GM21367 (cell line): ENCODE measurements at regions not wholly inside any gene's neighbourhood (a gene's known extent, or its start where the extent isn't known, plus 50 kb on each side); places are given as distances from the start of the nearest gene placed in this dataset.

Source experiments
- ATAC-seq: cut with Tn5 transposase; IDR thresholded peaks from one replicate; pipeline ENCODE4 v1.9.1; 2021; ENCODE audit not compliant: unreplicated experiment

DNA sequence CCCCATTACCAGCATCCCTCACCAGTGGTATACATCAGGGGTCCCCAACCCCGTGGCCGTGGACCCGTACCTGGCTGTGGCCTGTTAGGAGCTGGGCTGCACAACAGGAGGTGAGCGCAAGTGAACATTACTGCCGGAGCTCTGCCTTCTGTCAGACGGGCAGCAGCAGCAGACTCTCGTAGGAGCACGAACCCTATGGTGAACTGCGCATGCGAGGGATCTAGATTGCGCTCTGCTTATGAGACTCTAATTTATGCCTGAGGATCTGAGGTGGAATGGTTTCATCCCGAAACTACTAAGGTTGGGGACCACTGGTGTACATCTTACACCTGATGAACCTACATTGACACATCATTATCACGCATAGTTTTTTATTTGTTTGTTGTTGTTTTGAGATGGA lies 52.8 kb upstream of the DHX15 start:
- ATAC-seq: no peak

DNA sequence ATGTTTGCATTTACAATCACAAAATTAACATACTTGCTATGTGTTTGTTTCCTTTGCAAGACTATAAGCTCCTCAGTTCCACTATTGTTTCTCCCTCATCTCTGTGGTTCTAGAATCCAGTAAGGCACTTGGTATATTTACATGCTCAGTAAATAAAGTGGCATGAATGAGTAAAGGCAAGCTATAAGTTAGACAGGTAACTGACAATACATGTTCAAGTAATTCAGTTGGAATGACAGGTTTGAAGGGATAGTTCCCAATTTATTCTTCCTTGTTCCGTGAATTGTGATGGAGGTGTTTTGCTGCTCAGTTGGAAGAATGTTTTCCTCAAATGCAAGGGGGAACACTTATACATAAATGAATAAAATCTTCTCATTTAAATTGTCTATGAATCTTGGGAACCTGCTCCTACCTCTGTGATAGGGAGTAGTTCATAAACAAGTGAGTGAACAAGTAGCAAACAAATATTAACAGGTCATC lies 54.1 kb upstream of the DHX15 start:
- ATAC-seq: no peak

DNA sequence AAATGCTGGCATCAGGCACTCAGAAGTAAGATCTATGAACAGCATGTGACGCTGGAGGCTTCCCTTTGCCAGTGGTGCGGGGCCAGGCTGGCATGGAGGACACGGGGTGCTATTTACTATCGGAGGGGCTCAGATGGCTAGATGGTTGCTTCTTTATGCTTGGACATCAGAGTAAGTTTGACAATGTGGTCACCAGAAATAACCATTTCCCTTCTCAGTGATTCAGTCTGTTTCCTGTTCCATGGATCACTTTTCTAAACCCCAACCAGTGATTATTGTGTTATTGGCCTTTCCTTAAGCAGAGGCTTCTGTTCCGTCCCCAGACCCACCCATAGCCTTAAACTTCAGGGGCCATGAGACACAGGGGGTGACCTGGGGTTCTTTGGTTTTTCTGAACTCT lies 55.4 kb upstream of the DHX15 start:
- ATAC-seq: no peak

DNA sequence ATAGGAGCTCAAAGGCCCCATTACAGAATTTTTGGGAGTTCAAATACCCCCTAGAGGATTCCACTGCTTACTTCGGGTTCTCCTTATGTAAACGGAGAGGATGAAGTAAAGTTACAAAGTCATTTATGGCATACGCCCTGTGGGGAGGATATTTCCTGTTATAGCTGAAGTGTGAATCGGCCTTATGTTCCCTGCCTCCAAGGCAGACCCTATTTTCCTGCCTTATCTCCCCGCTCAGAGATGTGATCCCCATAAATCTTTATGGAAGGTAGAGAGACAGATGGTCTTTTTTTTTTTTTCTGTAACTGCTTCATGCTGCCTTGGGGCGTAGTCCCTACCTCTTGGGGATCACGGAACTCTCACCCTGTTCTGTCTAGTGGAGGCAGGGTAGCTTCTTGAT lies 56.0 kb upstream of the DHX15 start:
- ATAC-seq: no peak

DNA sequence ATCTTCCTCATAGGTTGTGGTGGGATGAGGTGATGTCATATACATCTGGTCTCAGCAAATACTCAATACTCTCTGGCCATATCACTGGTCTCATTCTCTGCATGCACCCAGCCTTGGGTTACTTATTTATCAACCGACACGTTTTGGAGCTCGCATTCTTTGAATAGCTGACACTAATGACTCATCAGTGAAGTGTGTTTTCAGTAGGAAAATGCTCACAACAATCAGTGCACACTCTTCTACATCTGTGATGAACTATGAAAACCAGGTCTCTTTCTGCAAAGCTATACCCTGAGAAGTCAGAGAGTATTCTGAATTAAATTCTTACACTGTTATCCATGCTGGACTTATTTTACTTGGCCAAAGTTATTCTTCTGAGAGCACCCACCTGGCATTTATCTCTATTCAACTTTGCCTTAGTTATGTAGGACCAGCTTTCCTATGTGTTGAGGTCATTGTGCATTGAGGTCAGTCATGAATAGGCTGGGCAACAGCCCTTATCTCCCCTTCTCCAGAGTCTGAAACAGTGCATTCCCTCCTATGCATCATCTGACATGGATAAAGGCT lies 58.7 kb upstream of the DHX15 start:
- ATAC-seq: no peak

DNA sequence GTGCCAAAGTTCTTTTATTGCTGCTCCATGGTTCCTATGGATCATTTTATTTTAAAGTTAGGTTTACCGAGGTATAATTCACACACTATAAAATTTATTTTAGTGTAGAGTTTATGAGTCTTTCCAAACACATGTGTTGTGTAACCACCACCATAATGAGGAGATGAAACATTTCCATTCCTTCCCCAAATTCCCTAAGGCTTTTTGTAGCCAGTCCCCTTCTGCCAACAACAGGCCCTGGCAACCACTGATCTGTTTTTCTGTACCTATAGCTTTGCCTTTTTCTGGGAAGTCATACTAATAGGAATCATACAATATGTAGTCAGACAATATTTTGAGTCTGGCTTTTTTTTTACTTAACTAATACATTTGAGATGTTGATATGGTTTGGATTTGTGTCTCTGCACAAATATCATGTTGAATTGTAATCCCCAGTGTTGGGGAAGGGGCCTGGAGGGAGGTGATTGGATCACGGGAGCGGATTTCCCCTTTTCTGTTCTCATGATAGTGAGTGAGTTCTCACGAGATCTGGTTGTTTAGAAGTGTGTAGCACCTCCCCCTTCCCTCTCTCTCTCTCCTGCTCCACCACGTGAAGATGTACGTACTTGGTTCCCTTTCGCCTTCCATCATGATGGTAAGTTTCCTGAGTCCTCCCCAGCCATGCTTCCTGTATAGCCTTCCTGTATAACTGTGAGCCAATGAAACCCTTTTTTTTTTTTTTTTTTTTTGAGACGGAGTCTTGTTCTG lies 59.6 kb upstream of the DHX15 start:
- ATAC-seq: no peak

DNA sequence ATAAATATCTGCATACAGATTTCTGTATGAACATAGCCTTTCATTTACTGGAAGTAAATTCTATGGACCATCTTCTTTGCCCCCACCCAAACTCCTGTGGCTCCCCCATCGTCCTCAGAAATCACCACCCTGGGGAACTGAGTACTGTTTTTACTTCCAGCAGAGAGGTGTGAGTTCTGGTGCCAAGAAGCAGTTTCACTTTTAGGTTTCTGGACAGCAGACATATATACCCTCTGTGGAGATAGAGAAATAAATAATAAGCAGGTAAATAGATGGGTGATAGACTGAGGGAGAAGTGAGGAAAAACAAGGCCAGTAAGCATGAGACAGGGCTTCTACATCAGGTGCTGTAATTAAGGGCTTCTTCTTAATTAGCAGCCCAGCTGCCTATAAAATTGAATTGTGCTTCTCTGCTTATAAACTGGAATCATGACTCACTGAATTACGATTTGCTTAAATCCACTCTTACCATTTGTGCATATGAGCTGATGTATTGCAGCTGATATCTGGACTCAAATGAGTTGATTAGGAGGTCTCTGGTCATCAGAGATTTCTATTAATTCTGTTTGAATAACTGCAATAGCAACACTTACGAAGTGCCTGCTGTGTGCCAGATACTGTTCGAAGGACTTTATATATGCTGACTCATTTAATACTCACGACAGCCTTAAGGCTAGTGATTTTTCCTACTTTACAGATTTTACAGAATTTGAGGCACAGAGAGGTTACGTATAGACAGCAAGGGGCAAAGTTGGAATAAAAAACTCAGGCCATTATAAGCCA lies 60.8 kb upstream of the DHX15 start:
- no peak for ATAC-seq

DNA sequence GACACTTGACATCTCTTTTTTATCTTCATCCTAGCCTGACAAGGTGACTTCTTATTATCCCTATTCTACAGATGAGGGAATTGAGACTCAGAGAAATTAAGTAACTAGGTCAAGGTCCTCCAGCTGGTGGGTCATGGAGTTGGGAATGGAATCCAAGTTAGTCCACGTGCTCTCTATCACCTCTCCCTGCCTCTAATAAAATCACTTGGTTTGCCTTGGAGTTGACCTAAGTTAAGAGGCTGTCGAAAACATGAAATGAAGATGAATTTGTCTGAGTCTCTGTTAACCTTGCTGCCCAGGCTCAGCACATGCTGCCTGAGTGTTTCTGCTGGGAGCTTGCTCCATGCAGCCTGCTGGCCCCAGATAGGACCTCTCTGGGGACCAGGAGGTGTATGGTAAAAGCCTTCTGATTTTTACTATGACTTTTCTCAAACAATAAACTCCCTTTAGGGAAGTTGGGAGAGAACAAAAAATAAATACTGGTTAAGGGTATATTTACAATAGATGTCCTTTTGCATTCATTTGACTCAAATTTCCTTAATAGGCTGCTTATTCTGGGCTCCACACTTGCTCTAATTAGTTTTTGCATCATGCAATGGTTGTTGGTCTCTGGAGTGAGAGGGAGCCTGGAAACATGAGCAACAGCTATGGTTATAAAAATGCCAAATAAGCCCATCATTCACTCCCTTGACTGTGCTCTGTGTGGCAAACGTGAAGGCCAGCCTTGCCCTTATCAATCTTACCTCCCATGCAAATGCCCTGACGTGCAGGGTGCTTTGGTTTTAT lies 61.6 kb upstream of the DHX15 start:
- no peak for ATAC-seq

DNA sequence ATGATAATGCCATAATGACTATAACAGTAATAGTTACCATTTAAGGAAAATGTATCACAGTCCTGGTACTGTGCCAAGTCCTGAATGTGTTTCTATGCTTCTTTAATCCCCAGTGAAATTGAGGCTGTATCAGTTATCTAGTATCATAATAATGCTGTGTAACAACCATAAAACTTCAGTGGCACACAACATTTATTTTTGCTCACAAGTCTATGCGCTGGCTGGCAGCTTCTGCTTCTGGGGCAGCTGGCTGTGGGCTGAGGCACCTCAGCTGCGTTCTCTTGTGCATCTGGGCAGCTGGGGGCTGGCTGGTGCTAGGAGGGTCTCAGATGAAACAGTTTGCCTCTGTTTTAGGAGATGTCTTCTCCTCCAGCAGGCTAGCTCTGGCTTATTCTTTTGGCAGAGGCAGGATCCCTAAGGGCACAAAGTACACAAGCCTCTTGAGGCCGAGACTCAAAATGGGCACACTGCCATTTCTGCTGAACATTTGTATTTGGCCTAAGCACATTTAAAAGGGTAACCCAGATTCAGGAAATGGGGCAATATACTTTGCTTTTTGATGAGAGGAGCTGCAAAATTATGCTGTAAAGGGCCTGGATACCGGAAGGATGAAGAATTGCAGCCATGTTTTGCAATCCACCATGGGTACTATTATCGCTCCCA lies 62.6 kb upstream of the DHX15 start:
- no peak for ATAC-seq

DNA sequence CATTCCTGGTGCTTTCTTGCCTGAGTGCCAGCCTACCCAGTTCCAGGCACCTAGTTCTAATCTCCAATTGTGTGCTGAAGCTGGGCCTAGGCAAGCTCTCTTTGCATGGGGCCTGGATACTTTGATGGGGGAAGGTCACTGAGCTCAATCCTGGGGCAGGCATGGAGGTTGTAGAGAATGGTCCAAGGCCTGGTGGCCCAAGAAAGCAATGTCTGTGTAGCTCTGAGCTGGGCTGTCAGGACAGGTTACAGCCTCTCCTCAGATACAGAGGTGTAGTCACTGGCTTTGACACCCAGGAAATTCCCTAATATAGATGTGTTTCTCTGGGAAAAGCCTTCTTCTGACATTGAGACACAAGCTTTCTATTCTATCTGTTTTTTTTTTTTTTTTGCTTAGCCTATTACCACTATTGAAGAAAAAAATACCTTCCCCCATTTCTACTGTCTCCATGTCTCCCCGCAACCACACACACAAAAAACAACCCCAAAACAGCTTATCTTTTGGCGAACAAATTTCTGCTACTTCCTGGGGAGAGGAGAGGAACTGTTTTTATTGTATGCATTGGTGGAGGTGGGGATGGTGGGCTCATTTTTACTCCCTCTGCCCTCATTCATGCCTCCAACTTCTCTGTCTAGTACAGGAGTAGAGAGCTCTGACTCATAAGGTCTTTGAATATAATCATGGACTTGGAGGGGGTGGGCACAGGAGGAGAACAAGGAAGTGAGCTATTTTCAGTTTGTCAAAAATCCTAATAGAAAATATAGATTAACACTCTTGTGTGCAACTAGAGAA lies 66.7 kb upstream of the DHX15 start:
- ATAC-seq: no peak

DNA sequence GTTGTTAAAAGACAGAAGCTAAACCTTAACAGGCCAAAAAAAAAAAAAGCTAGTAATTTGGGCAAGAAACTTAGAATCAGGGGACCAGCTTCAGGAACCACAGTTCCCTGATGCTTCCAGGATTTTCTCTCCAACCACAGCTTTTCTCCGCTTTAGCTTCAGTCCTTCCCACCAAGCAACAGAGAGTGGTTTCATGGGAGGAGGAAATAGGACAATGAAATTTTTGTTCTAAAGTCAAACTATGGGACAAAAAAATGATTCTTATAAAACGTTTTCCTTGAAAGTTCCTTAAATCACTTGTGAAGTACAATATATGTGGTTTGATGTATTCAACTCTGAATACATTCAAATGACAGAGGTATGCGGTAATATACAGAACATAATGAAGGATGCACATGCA lies 71.0 kb upstream of the DHX15 start:
- ATAC-seq: no peak

DNA sequence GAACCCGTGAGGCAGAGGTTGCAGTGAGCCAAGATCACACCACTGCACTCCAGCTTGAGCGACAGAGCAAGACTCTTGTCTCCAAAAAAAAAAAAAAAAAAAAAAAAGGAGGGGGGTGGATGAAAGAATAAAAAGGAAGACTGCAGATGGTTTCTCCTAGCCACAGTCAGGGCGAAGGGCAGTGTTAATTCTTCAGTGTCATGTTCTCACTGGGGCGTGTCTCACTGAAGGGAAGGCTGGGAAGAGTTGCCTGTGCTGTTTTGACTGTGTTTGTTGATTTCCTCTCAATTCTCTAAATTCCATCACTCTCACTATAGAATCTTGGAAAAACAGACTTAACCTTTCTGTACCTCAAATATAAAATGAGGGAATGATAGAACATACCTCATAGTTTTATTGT lies 71.6 kb upstream of the DHX15 start:
- ATAC-seq: no peak

DNA sequence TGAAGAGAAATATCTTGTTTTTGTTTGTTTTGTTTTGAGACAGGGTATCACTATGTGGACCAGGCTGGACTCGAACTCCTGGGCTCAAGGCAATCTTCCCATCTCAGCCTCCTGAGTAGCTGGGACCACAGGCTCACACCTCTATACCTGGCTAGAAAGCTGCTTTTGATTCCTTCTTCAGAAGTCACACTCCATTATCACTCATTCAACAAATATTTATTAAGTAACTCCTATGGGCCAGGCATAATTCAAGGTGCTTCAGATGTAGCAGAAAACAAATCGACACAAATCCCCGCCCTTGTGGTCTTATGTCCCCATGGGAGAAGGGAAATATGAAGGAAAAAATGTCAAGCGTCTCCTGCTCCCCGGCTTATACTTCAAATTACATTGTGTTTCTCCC lies 72.6 kb upstream of the DHX15 start:
- no peak for ATAC-seq

DNA sequence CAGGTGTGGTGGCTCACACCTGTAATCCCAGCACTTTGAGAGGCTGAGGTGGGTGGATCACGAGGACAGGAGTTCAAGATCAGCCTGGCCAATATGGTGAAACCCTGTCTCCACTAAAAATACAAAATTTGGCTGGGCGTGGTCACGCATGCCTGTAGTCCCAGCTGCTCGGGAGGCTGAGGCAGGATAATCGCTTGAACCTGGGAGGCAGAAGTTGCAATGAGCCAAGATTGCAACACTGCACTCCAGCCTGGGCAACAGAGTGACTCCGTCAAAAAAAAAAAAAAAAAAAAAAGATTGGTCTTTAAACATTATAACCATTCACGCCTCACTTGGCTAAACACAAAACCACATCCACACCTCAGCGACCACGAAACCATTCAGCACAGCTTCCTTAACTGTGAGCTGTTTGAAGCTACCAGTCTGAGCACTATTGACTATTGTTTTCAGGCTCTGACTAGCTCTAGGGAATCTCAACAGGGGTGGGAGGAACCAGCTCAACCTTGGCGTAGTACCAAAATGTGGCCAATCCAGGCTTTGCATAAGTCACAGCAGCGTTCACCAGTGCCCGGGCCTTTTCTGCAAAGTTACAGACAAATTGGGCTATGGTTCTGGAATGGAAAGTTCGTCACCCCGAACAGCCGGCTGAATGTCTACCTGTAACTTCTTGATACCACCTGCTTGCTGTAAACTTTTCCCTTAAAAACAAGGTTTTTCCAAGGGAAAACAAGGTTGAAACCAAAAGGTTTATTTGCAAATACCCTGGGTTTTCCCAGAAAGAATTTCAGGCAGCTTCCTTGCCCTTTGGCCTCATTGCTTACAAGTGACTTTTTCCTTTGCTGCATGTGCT lies 73.6 kb upstream of the DHX15 start:
- peak; percentile 96 for ATAC-seq

DNA sequence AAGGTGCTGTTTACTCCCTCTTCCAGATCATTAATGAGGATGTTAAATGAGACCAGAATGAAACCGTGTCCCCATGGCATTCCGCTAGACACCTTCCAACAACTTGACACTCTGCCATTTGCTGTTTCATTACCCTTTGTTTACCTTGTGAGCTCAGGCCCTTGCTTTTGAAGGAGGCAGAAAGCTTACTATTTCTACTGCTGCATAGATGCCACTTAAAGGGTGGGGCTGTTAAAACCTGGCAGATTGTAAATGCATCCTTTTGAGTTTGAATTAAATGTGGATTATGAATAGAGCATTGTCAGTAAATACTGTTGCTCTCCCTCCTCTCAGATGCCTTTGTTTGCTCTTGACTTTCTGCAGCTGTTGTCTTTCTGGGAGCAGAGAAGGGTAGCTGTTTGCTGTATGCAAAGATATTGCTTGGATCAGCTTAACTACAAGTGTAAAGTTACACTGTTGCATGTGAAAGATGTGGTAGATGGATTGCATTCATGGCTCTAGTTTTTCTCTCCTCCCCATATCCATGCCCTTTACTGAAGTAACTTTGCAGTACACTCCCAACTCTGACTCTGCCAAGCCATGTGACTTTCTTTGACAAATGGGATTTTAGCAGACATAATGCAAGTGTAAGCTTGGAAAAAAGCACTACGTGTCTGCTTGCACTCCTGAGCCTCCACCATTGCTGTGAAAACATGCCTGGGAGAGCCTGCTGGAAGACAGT lies 75.0 kb upstream of the DHX15 start:
- no peak for ATAC-seq

DNA sequence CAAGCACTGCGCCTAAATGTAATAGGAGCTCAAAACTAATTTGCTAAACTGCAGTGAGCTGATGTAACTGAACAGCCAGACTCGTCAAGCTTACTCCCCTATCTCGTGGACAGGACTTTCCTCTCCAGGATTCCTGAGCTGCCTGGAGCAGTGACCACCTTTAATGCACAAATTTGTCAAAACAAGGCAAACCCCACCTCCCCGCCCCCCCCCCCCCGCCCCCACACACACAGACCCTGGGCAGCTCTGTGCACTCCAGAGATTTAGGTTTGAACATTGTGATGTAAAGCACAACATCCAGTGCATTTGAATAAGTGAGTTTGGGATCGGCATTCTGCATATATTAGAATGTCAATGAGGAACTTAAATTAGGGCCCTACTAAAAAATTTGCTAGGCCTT lies 77.7 kb upstream of the DHX15 start:
- ATAC-seq: no peak

DNA sequence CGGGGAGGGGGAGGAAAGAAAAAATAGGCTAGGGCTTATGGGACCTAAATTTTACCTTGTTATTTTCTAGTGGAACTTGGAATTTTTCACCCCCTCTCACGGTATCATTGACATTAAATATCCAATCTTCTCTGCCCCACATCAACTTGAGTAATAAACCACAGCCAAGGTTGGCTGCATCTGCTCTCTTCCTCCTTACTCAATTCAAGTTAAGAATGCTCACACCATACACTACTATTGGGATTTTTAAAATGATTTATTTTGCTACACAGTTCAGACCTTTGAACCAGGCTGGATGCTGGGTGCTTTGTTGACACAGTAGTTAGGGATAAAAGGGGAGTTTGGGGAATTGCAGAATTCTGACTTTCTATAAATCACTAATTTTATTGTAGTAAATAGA lies 78.2 kb upstream of the DHX15 start:
- no peak for ATAC-seq

DNA sequence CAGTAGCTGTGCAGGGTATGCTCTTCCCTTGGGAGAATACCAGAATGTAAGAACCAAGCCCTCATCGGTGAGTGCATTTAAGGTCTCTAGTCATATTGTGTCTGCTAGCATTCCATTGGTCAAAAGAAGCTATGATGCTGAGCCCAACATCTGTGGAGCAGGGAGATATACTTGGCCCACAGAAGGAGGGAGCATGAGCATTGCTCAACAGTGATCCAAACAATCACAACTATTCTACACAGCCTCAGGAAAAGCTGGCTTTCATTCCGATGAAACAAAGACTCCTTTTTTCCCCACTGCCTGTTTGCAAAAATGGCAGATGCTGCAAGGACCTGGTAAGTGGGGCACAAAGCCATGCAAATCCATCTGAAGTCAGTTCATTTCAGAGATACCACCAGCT lies 80.6 kb upstream of the DHX15 start:
- ATAC-seq: no peak

DNA sequence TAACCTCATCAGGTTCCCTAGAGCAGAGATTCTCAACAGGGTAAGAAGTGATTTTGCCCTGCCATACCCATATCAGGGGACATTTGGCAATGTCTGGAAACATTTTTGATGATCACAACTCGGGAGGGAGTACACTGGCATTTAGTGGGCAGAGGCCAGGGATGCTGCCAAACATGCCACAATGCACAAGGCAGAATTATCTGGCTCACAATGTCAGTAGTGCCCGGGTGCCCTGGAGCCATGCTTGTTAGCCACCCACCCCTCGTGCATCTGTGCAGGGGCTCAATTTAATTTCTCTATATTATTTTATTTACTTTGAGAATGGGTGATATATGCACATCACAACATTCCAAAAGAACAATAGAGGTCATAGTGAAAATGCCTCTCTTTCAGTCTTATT lies 82.0 kb upstream of the DHX15 start:
- ATAC-seq: no peak
